GM23338 (cell line): ENCODE measurements at regions not wholly inside any gene's neighbourhood (a gene's known extent, or its start where the extent isn't known, plus 50 kb on each side); places are given as distances from the start of the nearest gene placed in this dataset.

Experiments used
- ATAC-seq: fragments of 200-7000 bp; cut with Tn5 transposase; 3 replicates; pipeline ENCODE4 v1.9.1; 2020
- DNase-seq: peaks from one replicate; pipeline ENCODE4 v3.0.0-alpha.2; 2015; ENCODE audit warnings: low spot score
- H2AFZ ChIP-seq: fragments of 200-600 bp; sonication (generic); 2 replicates; pipeline ENCODE4 v1.8.0; 2016; ENCODE audit warnings: antibody characterized with exemption, mild to moderate bottlenecking, moderate library complexity
- H3F3A ChIP-seq: fragments of 200-600 bp; sonication (generic); replicated peaks from 2 replicates; pipeline ENCODE4 v1.8.0; 2017; ENCODE audit warnings: antibody characterized with exemption, mixed run types, low read depth
- H3K27ac ChIP-seq: fragments of 200-600 bp; sonication (generic); 2 replicates; pipeline ENCODE4 v1.6.1; 2016; ENCODE audit warnings: low read depth
- H3K27me3 ChIP-seq: fragments of 200-600 bp; sonication (generic); 2 replicates; pipeline ENCODE4 v1.8.0; 2016; ENCODE audit warnings: mild to moderate bottlenecking, mixed run types, moderate library complexity; ENCODE audit not compliant: insufficient read depth
- H3K36me3 ChIP-seq: fragments of 200-600 bp; sonication (generic); 2 replicates; pipeline ENCODE4 v1.8.0; 2016; ENCODE audit warnings: mild to moderate bottlenecking; ENCODE audit not compliant: insufficient read depth
- H3K4me1 ChIP-seq: fragments of 200-600 bp; sonication (generic); 2 replicates; pipeline ENCODE4 v1.8.0; 2016; ENCODE audit warnings: mild to moderate bottlenecking, moderate library complexity; ENCODE audit not compliant: insufficient read depth
- H3K4me2 ChIP-seq: fragments of 200-600 bp; sonication (generic); 2 replicates; pipeline ENCODE4 v1.7.1; 2017; ENCODE audit warnings: mixed run types
- H3K4me3 ChIP-seq: fragments of 200-600 bp; sonication (generic); 2 replicates; pipeline ENCODE4 v1.6.1; 2016; ENCODE audit warnings: mixed run types
- H3K79me2 ChIP-seq: fragments of 200-600 bp; sonication (generic); replicated peaks from 2 replicates; pipeline ENCODE4 v1.8.0; 2017; ENCODE audit warnings: mild to moderate bottlenecking; ENCODE audit not compliant: insufficient read depth
- H3K9me2 ChIP-seq: fragments of 200-600 bp; sonication (generic); 2 replicates; pipeline ENCODE4 v1.8.0; 2017; ENCODE audit not compliant: insufficient read depth
- H4K20me1 ChIP-seq: fragments of 200-600 bp; sonication (generic); replicated peaks from 2 replicates; pipeline ENCODE4 v1.8.0; 2017; ENCODE audit warnings: mild to moderate bottlenecking; ENCODE audit not compliant: insufficient read depth
- H3K27ac Mint-ChIP-seq: 2 replicates; pipeline ENCODE4 v1.8.0; 2020; ENCODE audit warnings: inconsistent platforms, mild to moderate bottlenecking, moderate library complexity, mixed read lengths
- H3K27me3 Mint-ChIP-seq: 3 replicates; pipeline ENCODE4 v1.8.0; 2022; ENCODE audit warnings: low read depth, mild to moderate bottlenecking, moderate library complexity, mixed read lengths, inconsistent platforms; ENCODE audit not compliant: insufficient read depth, poor library complexity
- H3K36me3 Mint-ChIP-seq: 3 replicates; pipeline ENCODE4 v1.8.0; 2021; ENCODE audit warnings: low read depth, mild to moderate bottlenecking, inconsistent platforms, moderate library complexity, mixed read lengths
- H3K4me1 Mint-ChIP-seq: 3 replicates; pipeline ENCODE4 v1.8.0; 2020; ENCODE audit warnings: mild to moderate bottlenecking, inconsistent platforms, mixed read lengths
- H3K4me3 Mint-ChIP-seq: 3 replicates; pipeline ENCODE4 v1.8.0; 2021; ENCODE audit warnings: moderate library complexity, mild to moderate bottlenecking, inconsistent platforms, mixed read lengths
- H3K9me3 Mint-ChIP-seq: 3 replicates; pipeline ENCODE4 v1.8.0; 2020; ENCODE audit warnings: moderate library complexity, mild to moderate bottlenecking, inconsistent platforms, mixed read lengths
- EZH2 ChIP-seq: fragments of 200-600 bp; sonication (generic); IDR thresholded peaks from one replicate; pipeline ENCODE4 v1.8.0; 2017; ENCODE audit warnings: antibody characterized with exemption, mild to moderate bottlenecking, low read depth; ENCODE audit not compliant: unreplicated experiment
- EZH2phosphoT487 ChIP-seq: fragments of 200-600 bp; sonication (generic); IDR thresholded peaks from one replicate; pipeline ENCODE4 v1.8.1; 2018; ENCODE audit warnings: antibody characterized with exemption; ENCODE audit not compliant: unreplicated experiment
- JUNB ChIP-seq: IDR thresholded peaks from one replicate; pipeline ENCODE4 v1.6.1; 2016; ENCODE audit warnings: antibody characterized with exemption; ENCODE audit not compliant: unreplicated experiment
- NANOG ChIP-seq: IDR thresholded peaks from 2 replicates; pipeline ENCODE4 v1.6.1; 2016; ENCODE audit warnings: antibody characterized with exemption, borderline replicate concordance
- POLR2AphosphoS5 ChIP-seq: IDR thresholded peaks from 2 replicates; pipeline ENCODE4 v1.6.1; 2016; ENCODE audit warnings: antibody characterized with exemption, low read depth
- STAT1 ChIP-seq: IDR thresholded peaks from one replicate; pipeline ENCODE4 v1.6.1; 2016; ENCODE audit warnings: antibody characterized with exemption; ENCODE audit not compliant: unreplicated experiment
- ZNF114 ChIP-seq: fragments of 250-450 bp; sonication (Bioruptor Pico); IDR thresholded peaks from 2 replicates; pipeline ENCODE4 v1.5.0; 2020; ENCODE audit warnings: mild to moderate bottlenecking, moderate library complexity
- ZNF331 ChIP-seq: fragments of 250-450 bp; sonication (Bioruptor Pico); IDR thresholded peaks from 2 replicates; pipeline ENCODE4 v1.5.0; 2020; ENCODE audit warnings: low read depth, mild to moderate bottlenecking, moderate library complexity
- TF ChIP-seq, protein P1 (sequence below): IDR thresholded peaks from one replicate; pipeline ENCODE4 v1.6.1; 2018; ENCODE audit warnings: antibody characterized with exemption; ENCODE audit not compliant: unreplicated experiment
- TF ChIP-seq, protein P2 (sequence below): fragments of 250-450 bp; sonication (Bioruptor Pico); IDR thresholded peaks from 2 replicates; pipeline ENCODE4 v1.5.0; 2020; ENCODE audit warnings: mild to moderate bottlenecking, moderate library complexity
- TF ChIP-seq, protein P3 (sequence below): IDR thresholded peaks from 2 replicates; pipeline ENCODE4 v1.6.1; 2016; ENCODE audit warnings: antibody characterized with exemption
- TF ChIP-seq, protein P4 (sequence below), 2 experiments: fragments of 200-600 bp in 1 of 2; sonication (generic) in 1 of 2; conservative IDR thresholded peaks; 2 replicates each; pipeline versions ENCODE4 v1.5.1 to v1.6.1; 2016 to 2017; ENCODE audit warnings: antibody characterized with exemption in 2 of 2, low read depth in 2 of 2, mild to moderate bottlenecking in 2 of 2, moderate library complexity in 1 of 2

DNA sequence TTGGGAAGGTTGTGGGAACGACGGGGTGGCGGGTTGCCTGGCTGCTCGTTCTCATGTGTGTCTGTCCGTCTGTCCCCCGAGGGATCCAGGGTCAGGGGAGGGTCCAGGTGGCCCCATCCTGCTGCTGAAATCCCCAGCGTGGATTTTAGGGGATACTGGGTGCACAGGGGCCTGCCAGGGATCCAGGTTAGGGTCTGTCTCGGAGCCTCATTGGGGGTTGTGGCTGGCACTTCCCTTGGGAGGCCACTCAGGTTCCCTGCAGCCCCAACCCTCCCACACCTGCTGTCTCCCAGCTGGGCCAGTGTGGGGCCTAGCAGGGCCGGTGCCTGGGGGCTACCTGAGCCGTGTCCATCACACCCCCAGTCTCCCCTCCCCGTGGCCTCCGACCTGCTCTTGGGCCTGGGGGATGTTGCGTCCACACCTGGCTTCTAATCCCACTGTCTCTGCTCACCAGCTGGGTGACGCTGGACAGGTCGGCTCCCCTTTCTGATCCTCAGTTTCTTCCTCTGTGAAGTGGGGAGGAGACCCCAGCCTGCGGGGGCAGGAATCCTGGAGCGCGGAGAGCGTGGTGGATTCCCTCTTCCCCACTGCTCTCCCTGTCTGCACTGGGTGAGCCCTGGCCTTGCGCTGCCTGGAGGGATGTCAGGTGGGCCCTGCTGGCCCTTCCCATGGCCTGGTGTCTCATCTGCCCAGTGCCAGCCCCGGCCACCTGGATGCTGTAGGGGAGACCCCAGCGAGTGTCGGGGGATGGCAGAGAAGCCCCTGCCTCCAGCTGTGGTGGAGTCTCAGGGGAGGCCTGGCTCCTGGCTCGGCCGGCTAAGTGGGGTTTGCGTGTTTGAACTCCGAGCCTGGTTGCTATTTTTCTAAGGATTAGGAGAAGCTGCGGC is 81.6 kb downstream of the UNCX start (continued):
- TF ChIP-seq, protein P1, sequence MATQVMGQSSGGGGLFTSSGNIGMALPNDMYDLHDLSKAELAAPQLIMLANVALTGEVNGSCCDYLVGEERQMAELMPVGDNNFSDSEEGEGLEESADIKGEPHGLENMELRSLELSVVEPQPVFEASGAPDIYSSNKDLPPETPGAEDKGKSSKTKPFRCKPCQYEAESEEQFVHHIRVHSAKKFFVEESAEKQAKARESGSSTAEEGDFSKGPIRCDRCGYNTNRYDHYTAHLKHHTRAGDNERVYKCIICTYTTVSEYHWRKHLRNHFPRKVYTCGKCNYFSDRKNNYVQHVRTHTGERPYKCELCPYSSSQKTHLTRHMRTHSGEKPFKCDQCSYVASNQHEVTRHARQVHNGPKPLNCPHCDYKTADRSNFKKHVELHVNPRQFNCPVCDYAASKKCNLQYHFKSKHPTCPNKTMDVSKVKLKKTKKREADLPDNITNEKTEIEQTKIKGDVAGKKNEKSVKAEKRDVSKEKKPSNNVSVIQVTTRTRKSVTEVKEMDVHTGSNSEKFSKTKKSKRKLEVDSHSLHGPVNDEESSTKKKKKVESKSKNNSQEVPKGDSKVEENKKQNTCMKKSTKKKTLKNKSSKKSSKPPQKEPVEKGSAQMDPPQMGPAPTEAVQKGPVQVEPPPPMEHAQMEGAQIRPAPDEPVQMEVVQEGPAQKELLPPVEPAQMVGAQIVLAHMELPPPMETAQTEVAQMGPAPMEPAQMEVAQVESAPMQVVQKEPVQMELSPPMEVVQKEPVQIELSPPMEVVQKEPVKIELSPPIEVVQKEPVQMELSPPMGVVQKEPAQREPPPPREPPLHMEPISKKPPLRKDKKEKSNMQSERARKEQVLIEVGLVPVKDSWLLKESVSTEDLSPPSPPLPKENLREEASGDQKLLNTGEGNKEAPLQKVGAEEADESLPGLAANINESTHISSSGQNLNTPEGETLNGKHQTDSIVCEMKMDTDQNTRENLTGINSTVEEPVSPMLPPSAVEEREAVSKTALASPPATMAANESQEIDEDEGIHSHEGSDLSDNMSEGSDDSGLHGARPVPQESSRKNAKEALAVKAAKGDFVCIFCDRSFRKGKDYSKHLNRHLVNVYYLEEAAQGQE = no peak

DNA sequence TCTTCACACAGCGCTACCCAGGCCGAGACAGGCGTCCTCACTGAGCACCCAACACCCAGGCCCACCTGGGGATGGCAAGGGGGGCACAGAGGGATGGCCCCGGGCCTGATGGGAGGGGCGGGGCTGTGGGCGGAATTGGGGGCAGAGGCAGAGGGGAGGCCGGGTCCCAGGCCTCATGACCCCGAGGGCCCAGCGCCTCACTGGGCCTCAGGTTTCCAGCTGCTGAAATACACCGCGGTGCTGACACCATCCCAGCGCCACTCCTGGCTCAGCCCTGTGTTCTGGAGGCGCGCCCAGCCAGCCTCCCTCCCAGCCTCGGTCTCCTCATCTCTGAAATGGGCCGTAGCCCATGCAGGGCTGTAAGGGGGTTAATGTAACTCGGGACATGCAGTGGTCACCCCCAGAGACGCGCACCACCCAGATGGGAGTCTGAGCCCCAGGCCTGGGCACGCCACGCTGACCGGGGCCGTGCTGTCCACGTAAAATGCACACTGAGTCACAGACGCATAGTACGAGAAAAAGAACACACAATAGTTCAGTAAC is 82.3 kb downstream of the UNCX start:
- peaks cover 4% of the 10 kb centered on the region for H3K27me3 Mint-ChIP-seq
- no peaks in the 10 kb centered on the region for H3K9me3 Mint-ChIP-seq
- Histone ChIP-seq H3K79me2 (no peaks in the 10 kb centered on the region), H3K4me1 (no peaks in the 10 kb centered on the region), H3F3A (no peaks in the 10 kb centered on the region), H3K4me2 (no peak overlapping the region), H3K27me3 (no peaks in the 10 kb centered on the region), H4K20me1 (no peaks in the 10 kb centered on the region), H2AFZ (no peak overlapping the region), H3K27ac (no peak overlapping the region), H3K36me3 (no peaks in the 10 kb centered on the region), H3K4me3 (no peak overlapping the region), H3K9me2 (no peaks in the 10 kb centered on the region)
- H3K4me3 Mint-ChIP-seq = no peak overlapping the region
- H3K4me1 Mint-ChIP-seq = no peaks in the 10 kb centered on the region
- ATAC-seq = no peak
- H3K27ac Mint-ChIP-seq = no peak overlapping the region
- H3K36me3 Mint-ChIP-seq = no peaks in the 10 kb centered on the region
- DNase-seq = no peak
- TF ChIP-seq POLR2AphosphoS5 (no peak), NANOG (no peak), ZNF114 (CRISPR knock-in tag) (no peak), ZNF331 (CRISPR knock-in tag) (no peak), JUNB (no peak), EZH2 (no peak), EZH2phosphoT487 (no peak), STAT1 (no peak)
- TF ChIP-seq, protein P2, sequence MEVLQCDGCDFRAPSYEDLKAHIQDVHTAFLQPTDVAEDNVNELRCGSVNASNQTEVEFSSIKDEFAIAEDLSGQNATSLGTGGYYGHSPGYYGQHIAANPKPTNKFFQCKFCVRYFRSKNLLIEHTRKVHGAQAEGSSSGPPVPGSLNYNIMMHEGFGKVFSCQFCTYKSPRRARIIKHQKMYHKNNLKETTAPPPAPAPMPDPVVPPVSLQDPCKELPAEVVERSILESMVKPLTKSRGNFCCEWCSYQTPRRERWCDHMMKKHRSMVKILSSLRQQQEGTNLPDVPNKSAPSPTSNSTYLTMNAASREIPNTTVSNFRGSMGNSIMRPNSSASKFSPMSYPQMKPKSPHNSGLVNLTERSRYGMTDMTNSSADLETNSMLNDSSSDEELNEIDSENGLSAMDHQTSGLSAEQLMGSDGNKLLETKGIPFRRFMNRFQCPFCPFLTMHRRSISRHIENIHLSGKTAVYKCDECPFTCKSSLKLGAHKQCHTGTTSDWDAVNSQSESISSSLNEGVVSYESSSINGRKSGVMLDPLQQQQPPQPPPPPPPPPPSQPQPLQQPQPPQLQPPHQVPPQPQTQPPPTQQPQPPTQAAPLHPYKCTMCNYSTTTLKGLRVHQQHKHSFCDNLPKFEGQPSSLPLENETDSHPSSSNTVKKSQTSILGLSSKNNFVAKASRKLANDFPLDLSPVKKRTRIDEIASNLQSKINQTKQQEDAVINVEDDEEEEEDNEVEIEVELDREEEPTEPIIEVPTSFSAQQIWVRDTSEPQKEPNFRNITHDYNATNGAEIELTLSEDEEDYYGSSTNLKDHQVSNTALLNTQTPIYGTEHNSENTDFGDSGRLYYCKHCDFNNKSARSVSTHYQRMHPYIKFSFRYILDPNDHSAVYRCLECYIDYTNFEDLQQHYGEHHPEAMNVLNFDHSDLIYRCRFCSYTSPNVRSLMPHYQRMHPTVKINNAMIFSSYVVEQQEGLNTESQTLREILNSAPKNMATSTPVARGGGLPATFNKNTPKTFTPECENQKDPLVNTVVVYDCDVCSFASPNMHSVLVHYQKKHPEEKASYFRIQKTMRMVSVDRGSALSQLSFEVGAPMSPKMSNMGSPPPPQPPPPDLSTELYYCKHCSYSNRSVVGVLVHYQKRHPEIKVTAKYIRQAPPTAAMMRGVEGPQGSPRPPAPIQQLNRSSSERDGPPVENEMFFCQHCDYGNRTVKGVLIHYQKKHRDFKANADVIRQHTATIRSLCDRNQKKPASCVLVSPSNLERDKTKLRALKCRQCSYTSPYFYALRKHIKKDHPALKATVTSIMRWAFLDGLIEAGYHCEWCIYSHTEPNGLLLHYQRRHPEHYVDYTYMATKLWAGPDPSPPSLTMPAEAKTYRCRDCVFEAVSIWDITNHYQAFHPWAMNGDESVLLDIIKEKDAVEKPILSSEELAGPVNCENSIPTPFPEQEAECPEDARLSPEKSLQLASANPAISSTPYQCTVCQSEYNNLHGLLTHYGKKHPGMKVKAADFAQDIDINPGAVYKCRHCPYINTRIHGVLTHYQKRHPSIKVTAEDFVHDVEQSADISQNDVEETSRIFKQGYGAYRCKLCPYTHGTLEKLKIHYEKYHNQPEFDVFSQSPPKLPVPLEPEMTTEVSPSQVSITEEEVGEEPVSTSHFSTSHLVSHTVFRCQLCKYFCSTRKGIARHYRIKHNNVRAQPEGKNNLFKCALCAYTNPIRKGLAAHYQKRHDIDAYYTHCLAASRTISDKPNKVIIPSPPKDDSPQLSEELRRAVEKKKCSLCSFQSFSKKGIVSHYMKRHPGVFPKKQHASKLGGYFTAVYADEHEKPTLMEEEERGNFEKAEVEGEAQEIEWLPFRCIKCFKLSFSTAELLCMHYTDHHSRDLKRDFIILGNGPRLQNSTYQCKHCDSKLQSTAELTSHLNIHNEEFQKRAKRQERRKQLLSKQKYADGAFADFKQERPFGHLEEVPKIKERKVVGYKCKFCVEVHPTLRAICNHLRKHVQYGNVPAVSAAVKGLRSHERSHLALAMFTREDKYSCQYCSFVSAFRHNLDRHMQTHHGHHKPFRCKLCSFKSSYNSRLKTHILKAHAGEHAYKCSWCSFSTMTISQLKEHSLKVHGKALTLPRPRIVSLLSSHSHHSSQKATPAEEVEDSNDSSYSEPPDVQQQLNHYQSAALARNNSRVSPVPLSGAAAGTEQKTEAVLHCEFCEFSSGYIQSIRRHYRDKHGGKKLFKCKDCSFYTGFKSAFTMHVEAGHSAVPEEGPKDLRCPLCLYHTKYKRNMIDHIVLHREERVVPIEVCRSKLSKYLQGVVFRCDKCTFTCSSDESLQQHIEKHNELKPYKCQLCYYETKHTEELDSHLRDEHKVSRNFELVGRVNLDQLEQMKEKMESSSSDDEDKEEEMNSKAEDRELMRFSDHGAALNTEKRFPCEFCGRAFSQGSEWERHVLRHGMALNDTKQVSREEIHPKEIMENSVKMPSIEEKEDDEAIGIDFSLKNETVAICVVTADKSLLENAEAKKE = no peak
- TF ChIP-seq, protein P3, sequence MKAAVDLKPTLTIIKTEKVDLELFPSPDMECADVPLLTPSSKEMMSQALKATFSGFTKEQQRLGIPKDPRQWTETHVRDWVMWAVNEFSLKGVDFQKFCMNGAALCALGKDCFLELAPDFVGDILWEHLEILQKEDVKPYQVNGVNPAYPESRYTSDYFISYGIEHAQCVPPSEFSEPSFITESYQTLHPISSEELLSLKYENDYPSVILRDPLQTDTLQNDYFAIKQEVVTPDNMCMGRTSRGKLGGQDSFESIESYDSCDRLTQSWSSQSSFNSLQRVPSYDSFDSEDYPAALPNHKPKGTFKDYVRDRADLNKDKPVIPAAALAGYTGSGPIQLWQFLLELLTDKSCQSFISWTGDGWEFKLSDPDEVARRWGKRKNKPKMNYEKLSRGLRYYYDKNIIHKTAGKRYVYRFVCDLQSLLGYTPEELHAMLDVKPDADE = no peak
- TF ChIP-seq, protein P4, sequence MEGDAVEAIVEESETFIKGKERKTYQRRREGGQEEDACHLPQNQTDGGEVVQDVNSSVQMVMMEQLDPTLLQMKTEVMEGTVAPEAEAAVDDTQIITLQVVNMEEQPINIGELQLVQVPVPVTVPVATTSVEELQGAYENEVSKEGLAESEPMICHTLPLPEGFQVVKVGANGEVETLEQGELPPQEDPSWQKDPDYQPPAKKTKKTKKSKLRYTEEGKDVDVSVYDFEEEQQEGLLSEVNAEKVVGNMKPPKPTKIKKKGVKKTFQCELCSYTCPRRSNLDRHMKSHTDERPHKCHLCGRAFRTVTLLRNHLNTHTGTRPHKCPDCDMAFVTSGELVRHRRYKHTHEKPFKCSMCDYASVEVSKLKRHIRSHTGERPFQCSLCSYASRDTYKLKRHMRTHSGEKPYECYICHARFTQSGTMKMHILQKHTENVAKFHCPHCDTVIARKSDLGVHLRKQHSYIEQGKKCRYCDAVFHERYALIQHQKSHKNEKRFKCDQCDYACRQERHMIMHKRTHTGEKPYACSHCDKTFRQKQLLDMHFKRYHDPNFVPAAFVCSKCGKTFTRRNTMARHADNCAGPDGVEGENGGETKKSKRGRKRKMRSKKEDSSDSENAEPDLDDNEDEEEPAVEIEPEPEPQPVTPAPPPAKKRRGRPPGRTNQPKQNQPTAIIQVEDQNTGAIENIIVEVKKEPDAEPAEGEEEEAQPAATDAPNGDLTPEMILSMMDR (conservative IDR thresholded peaks at IDR 0.05; ENCODE audit: low read depth in 2 of 2) = no peak
